Esophagus (tissue), 2 donors: ENCODE measurements at regions not wholly inside any gene's neighbourhood (a gene's known extent, or its start where the extent isn't known, plus 50 kb on each side); places are given as distances from the start of the nearest gene placed in this dataset.
"Not testable (repeated sequence)": the region's sequence is repeated elsewhere in the genome, so short reads cannot be mapped to it uniquely, and the experiment has no call there.

Experiments used
- H3K27ac ChIP-seq, 2 donors: one replicate each; pipeline ENCODE4 v1.5.1; 2013; ENCODE audit warnings: low read depth in 2 of 2, mild to moderate bottlenecking in 2 of 2, inconsistent platforms in 1 of 2, low read length in 1 of 2, moderate library complexity in 1 of 2
- H3K27me3 ChIP-seq, 2 donors: one replicate each; pipeline ENCODE4 v1.6.1; 2013; ENCODE audit warnings: low read length in 2 of 2, control low read depth in 1 of 2, mild to moderate bottlenecking in 1 of 2; ENCODE audit not compliant: insufficient read depth in 2 of 2, control insufficient read depth in 1 of 2
- H3K36me3 ChIP-seq, 2 donors: one replicate each; pipeline ENCODE4 v1.6.1; 2013; ENCODE audit warnings: low read length in 1 of 2; ENCODE audit not compliant: control insufficient read depth in 2 of 2, insufficient read depth in 2 of 2
- H3K4me1 ChIP-seq, 2 donors: one replicate each; pipeline ENCODE4 v1.6.1; 2013; ENCODE audit warnings: low read length in 1 of 2; ENCODE audit not compliant: control insufficient read depth in 2 of 2, insufficient read depth in 2 of 2
- H3K4me3 ChIP-seq, 2 donors: one replicate each; pipeline ENCODE4 v1.5.1; 2013; ENCODE audit warnings: low read length in 2 of 2, mild to moderate bottlenecking in 2 of 2, low read depth in 1 of 2, moderate library complexity in 1 of 2
- H3K9me3 ChIP-seq, 2 donors: one replicate each; pipeline ENCODE4 v1.6.1; 2013; ENCODE audit warnings: mild to moderate bottlenecking in 2 of 2, low read depth in 1 of 2, low read length in 1 of 2, moderate library complexity in 1 of 2; ENCODE audit not compliant: control insufficient read depth in 2 of 2, insufficient read depth in 1 of 2
- WGBS, 2 donors: extraction: QIAGEN DNeasy Blood & Tissue Kit; methylation state at CpG; one replicate each; pipeline ENCODE4 v1.1.7; 2013; 5-methylcytosine and 5-hydroxymethylcytosine counted together
- donor health status: healthy with polysubstance abuse.
- donor health status: Bipolar disorder and iron deficiency.

- no peaks in the 10 kb centered on the region for H3K27me3 ChIP-seq
- H3K36me3 ChIP-seq = no peaks in the 10 kb centered on the region
- H3K27ac ChIP-seq = no peak overlapping the region
- 50 to 70% methylated on average over 1 of the region's 1 CpG for WGBS, 2 donors
- no peak overlapping the region for H3K4me3 ChIP-seq
- H3K4me1 ChIP-seq = no peaks in the 10 kb centered on the region
- H3K9me3 ChIP-seq = no peaks in the 10 kb centered on the region
These were observed 235.8 kb upstream of the CDH8 start for GRCh38 chr16:62272035-62272434.

GRCh38 chr16:62261760-62262159 is 225.5 kb upstream of the CDH8 start:
- Histone ChIP-seq H3K4me3 (no peak overlapping the region), H3K36me3 (no peaks in the 10 kb centered on the region), H3K4me1 (no peaks in the 10 kb centered on the region), H3K27ac (no peak overlapping the region), H3K27me3 (no peaks in the 10 kb centered on the region), H3K9me3 (no peaks in the 10 kb centered on the region)
- 64 to 92% methylated on average over 3 of the region's 3 CpGs for WGBS, 2 donors

DNA sequence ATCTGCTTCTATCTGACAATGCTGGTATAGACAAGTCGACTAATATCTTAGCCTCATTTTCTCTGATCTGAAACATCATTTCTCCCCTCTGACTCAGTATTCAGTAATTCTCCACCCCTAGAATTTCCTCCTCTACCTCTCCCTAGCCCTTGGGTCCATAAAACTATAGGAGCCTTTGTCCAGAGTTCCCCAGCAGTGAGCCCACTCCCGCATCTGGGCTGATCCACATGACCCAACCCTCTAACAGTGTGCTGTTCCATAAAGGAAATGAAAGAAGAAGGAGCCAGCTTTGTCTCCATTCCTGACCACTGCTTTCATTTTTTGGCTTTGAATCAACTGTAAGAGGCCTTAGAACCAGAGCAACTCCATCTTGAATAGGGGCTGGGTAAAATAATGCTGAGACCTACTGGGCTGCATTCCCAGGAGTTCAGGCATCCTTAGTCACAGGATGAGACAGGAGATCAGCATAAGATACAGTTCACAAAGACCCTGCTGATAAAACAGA is 222.7 kb upstream of the CDH8 start:
- not testable (repeated sequence) for H3K27me3 ChIP-seq, H3K9me3 ChIP-seq, H3K4me1 ChIP-seq, H3K27ac ChIP-seq, H3K36me3 ChIP-seq, H3K4me3 ChIP-seq
- WGBS, 2 donors = 81 to 87% methylated on average over 2 of the region's 2 CpGs

GRCh38 chr16:62256406-62256805 is 220.2 kb upstream of the CDH8 start:
- no peaks in the 10 kb centered on the region for H3K9me3 ChIP-seq
- no peak overlapping the region for H3K4me3 ChIP-seq
- H3K27ac ChIP-seq = no peak overlapping the region
- H3K36me3 ChIP-seq = no peaks in the 10 kb centered on the region
- 27 to 28% methylated on average over 2 of the region's 2 CpGs for WGBS, 2 donors
- H3K27me3 ChIP-seq = no peaks in the 10 kb centered on the region
- H3K4me1 ChIP-seq = no peaks in the 10 kb centered on the region

DNA sequence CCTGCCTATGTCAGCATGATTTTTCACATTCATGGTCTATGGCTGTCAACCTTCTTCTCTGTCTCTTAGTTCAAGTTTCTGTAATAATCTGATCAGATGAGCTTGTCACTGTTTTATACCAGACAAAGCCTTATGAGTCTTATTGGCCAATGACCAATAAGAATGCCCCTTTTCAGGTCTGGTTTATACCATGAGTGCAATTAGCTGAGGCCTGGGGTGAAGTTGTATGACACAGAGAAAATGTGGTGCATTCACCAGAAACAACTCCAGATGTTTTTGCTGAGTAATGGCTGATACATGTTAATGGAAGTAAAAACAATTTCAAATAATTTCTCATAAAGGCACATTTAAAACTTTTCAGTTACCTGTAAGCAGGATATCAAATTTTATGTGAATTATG is 218.6 kb upstream of the CDH8 start:
- Histone ChIP-seq H3K9me3 (peaks cover 0 to 2% of the 10 kb centered on the region in 2 donors), H3K4me1 (no peaks in the 10 kb centered on the region), H3K27me3 (no peaks in the 10 kb centered on the region), H3K4me3 (no peak overlapping the region), H3K36me3 (no peaks in the 10 kb centered on the region), H3K27ac (no peak overlapping the region)

DNA sequence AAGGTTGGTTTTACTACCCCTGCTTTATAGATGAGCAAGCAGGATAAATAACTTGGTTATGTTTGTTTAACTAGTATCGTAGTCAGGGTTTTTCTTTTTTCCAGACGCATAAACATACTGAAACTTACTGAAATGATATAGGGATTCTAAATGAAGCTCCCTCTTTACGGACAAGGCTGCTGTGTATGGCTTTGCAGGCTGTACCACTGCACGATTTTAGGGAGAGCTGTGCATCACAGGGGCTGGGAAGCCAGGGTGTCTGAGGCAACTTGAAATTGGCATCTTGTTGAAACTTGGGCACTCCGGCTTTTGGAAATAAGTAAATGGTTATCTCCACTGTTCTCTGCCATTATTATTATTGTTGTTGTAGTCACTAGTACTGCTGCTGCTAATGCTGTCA is 218.1 kb upstream of the CDH8 start:
- Histone ChIP-seq H3K27ac (no peak overlapping the region), H3K4me3 (no peak overlapping the region), H3K4me1 (no peaks in the 10 kb centered on the region), H3K9me3 (peaks cover 0 to 2% of the 10 kb centered on the region in 2 donors), H3K36me3 (no peaks in the 10 kb centered on the region), H3K27me3 (no peaks in the 10 kb centered on the region)
- WGBS, 2 donors = 52 to 56% methylated on average over 5 of the region's 5 CpGs

- Histone ChIP-seq H3K4me1 (no peaks in the 10 kb centered on the region), H3K27me3 (no peaks in the 10 kb centered on the region), H3K36me3 (no peaks in the 10 kb centered on the region), H3K27ac (no peak overlapping the region), H3K4me3 (no peak overlapping the region), H3K9me3 (peaks cover 0 to 2% of the 10 kb centered on the region in 2 donors)
- WGBS, 2 donors = 73 to 81% methylated on average over 3 of the region's 3 CpGs
These were observed 217.7 kb upstream of the CDH8 start for GRCh38 chr16:62253966-62254365.

- Histone ChIP-seq H3K9me3 (peaks cover 0 to 2% of the 10 kb centered on the region in 2 donors), H3K27me3 (no peaks in the 10 kb centered on the region), H3K27ac (no peak overlapping the region), H3K4me3 (no peak overlapping the region), H3K4me1 (no peaks in the 10 kb centered on the region), H3K36me3 (no peaks in the 10 kb centered on the region)
- WGBS, 2 donors = 78 to 81% methylated on average over 3 of the region's 3 CpGs
These were observed 212.8 kb upstream of the CDH8 start for GRCh38 chr16:62249069-62249468.

DNA sequence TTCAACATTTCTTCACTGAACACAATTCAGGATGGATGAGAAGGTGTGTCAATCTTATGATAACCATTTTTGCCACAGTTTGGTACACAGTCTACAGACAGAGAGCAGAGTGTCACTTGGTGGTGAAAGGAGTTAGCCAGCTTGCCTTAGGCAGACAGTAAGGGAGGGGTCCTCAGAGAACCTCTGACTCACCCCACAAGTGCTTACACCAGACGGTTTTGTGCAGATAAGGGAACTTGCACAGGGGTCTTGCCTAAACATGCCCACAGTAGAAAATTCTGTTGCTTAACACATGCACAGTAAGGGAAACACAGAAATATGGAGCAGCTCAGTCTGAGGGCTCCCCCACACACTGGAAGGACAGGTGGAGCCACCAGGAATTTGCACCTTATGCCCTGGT is 204.5 kb upstream of the CDH8 start:
- no peaks in the 10 kb centered on the region for H3K9me3 ChIP-seq
- WGBS, 2 donors = 8 to 36% methylated on average over 1 of the region's 1 CpG
- H3K4me1 ChIP-seq = no peaks in the 10 kb centered on the region
- H3K27ac ChIP-seq = no peak overlapping the region
- H3K27me3 ChIP-seq = no peaks in the 10 kb centered on the region
- H3K36me3 ChIP-seq = no peaks in the 10 kb centered on the region
- H3K4me3 ChIP-seq = no peak overlapping the region

DNA sequence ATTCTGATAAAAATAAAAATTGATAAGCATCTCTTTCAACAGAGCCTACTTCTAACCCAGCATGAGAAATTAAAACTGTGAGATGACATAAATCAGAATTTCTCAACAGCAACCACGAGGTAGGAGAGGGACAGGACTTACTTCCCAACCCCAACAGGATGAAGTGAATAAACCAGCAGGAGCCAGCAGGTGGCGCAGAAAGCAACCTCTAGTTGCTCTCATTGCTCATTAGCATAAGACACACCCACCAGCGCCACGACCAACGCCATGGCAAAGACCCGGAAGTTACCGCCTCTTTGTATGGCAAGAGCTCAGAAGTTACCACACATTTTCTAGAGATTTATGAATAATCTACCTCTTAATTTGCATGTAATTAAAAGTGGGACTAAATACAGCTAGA is 189.4 kb upstream of the CDH8 start:
- Histone ChIP-seq H3K9me3 (peaks cover 0 to 2% of the 10 kb centered on the region in 2 donors), H3K27me3 (no peaks in the 10 kb centered on the region), H3K27ac (no peak overlapping the region), H3K4me3 (no peak overlapping the region), H3K36me3 (no peaks in the 10 kb centered on the region), H3K4me1 (no peaks in the 10 kb centered on the region)
- WGBS, 2 donors = 50% methylated on average over 7 of the region's 7 CpGs
